Adrenal gland (tissue), 9 donors: ENCODE measurements at regions not wholly inside any gene's neighbourhood (a gene's known extent, or its start where the extent isn't known, plus 50 kb on each side); places are given as distances from the start of the nearest gene placed in this dataset.
"Not testable (repeated sequence)": the region's sequence is repeated elsewhere in the genome, so short reads cannot be mapped to it uniquely, and the experiment has no call there.

Source experiments
- DNase-seq, 7 donors: peaks; one replicate each; pipeline ENCODE4 v3.0.0-alpha.2; 2019 to 2020
- H3K27ac ChIP-seq, 5 donors: fragments of 200-600 bp; sonication (generic) in 4 of 5; 1 replicate in 3 of 5; 2 replicates in 2 of 5; pipeline versions ENCODE4 v1.5.1 to v1.8.0; 2016 to 2020; ENCODE audit warnings: mild to moderate bottlenecking in 1 of 5
- H3K27me3 ChIP-seq: fragments of 200-600 bp; 2 replicates; pipeline ENCODE4 v1.8.0; 2021
- H3K36me3 ChIP-seq, 2 donors: fragments of 200-600 bp; replicated peaks in 1 of 2; 1 replicate in 1 of 2; 2 replicates in 1 of 2; pipeline versions ENCODE4 v1.5.1 to v1.8.0; 2018 to 2022
- H3K4me1 ChIP-seq, 2 donors: fragments of 200-600 bp; replicated peaks in 1 of 2; 1 replicate in 1 of 2; 2 replicates in 1 of 2; pipeline versions ENCODE4 v1.5.1 to v1.8.0; 2018 to 2021
- H3K4me3 ChIP-seq, 4 donors: fragments of 200-600 bp; sonication (generic) in 3 of 4; one replicate each; pipeline ENCODE4 v1.5.1; 2016 to 2018
- H3K9me3 ChIP-seq, 3 donors: fragments of 200-600 bp; sonication (generic) in 1 of 3; replicated peaks in 1 of 3; 1 replicate in 2 of 3; 2 replicates in 1 of 3; pipeline versions ENCODE4 v1.5.1 to v1.8.0; 2016 to 2021
- CTCF ChIP-seq, 6 experiments: fragments of 450-650 bp in 4 of 6; fragments of 200-600 bp in 2 of 6; sonication (generic) in 1 of 6; IDR thresholded peaks; 1 replicate in 5 of 6; 2 replicates in 1 of 6; pipeline versions ENCODE4 v1.5.1 to v1.8.0; 2016 to 2021; ENCODE audit warnings: antibody characterized with exemption in 6 of 6, mild to moderate bottlenecking in 2 of 6, moderate library complexity in 1 of 6
- POLR2A ChIP-seq, 2 donors: fragments of 450-650 bp; IDR thresholded peaks; one replicate each; pipeline ENCODE4 v1.6.1; 2017; ENCODE audit warnings: antibody characterized with exemption in 2 of 2, mild to moderate bottlenecking in 2 of 2, moderate library complexity in 1 of 2
- WGBS, 4 donors: extraction: QIAGEN DNeasy Blood & Tissue Kit in 2 of 4; methylation state at CpG; one replicate each; pipeline versions ENCODE4 v1.1.5 to v1.1.7; 2013 to 2017; 5-methylcytosine and 5-hydroxymethylcytosine counted together
- intact Hi-C, 2 donors: fragments of 100-400 bp; cut with DNase I; formaldehyde crosslinking; loops; one replicate each; pipeline versions ENCODE4 v1.14.1 to v1.15.0; 2022 to 2023
- donor health status: healthy with polysubstance abuse.
- donor health status: Bipolar disorder and iron deficiency.
- donor health status: DM: yes; HTN: yes; CAD: no.
- donor health status: DM: no; HTN: no; CAD: no.
- donor health status: DM: no; HTN: no; CAD: no.

- H3K4me1 ChIP-seq = no peaks in the 10 kb centered on the region
- no peaks in the 10 kb centered on the region for H3K27me3 ChIP-seq
- H3K4me3 ChIP-seq = no peak overlapping the region
- TF ChIP-seq CTCF (IDR thresholded peaks at IDR 0.05) = no peak
- TF ChIP-seq POLR2A (IDR thresholded peaks at IDR 0.05) = no peak
- no peak for DNase-seq
- 65 to 77% (median 69%) methylated on average over 2 of the region's 2 CpGs for WGBS, 4 donors
- H3K27ac ChIP-seq = no peak overlapping the region
- H3K9me3 ChIP-seq = no peaks in the 10 kb centered on the region
- no peaks in the 10 kb centered on the region for H3K36me3 ChIP-seq
- intact Hi-C loops = no loop called here
Measured at GRCh38 chr11:37841016-37841415, 1243.0 kb upstream of the RAG2 start.

GRCh38 chr11:37840345-37840744 is 1242.3 kb upstream of the RAG2 start:
- DNase-seq, H3K4me1 ChIP-seq, H3K27ac ChIP-seq, H3K9me3 ChIP-seq, intact Hi-C loops, H3K36me3 ChIP-seq, H3K4me3 ChIP-seq, H3K27me3 ChIP-seq: not testable (repeated sequence)
- 90 to 94% (median 92%) methylated on average over 2 of the region's 2 CpGs for WGBS, 4 donors

- Histone ChIP-seq H3K36me3 (no peaks in the 10 kb centered on the region), H3K27me3 (no peaks in the 10 kb centered on the region), H3K27ac (no peak overlapping the region), H3K4me1 (no peaks in the 10 kb centered on the region), H3K4me3 (no peak overlapping the region), H3K9me3 (no peaks in the 10 kb centered on the region)
- WGBS, 4 donors = 66 to 87% (median 71%) methylated on average over 4 of the region's 4 CpGs
- TF ChIP-seq POLR2A (IDR thresholded peaks at IDR 0.05) = no peak
- TF ChIP-seq CTCF (IDR thresholded peaks at IDR 0.05) = no peak
- no peak for DNase-seq
- intact Hi-C loops = no loop called here
Measured at GRCh38 chr11:37830529-37830928, 1232.5 kb upstream of the RAG2 start.

GRCh38 chr11:37817727-37818270 is 1219.8 kb upstream of the RAG2 start:
- H3K27ac ChIP-seq = no peak overlapping the region
- H3K4me3 ChIP-seq = no peak overlapping the region
- intact Hi-C loops = no loop called here
- no peaks in the 10 kb centered on the region for H3K27me3 ChIP-seq
- no peaks in the 10 kb centered on the region for H3K9me3 ChIP-seq
- H3K36me3 ChIP-seq = no peaks in the 10 kb centered on the region
- no peak for DNase-seq
- WGBS, 4 donors = 86 to 91% (median 90%) methylated on average over 11 of the region's 11 CpGs
- no peak for TF ChIP-seq POLR2A (IDR thresholded peaks at IDR 0.05)
- TF ChIP-seq CTCF (IDR thresholded peaks at IDR 0.05) = no peak
- H3K4me1 ChIP-seq = no peaks in the 10 kb centered on the region

- H3K36me3 ChIP-seq = no peaks in the 10 kb centered on the region
- DNase-seq = no peak
- intact Hi-C loops = no loop called here
- TF ChIP-seq CTCF (IDR thresholded peaks at IDR 0.05) (no peak), POLR2A (IDR thresholded peaks at IDR 0.05) (no peak)
- no peak overlapping the region for H3K27ac ChIP-seq
- no peak overlapping the region for H3K4me3 ChIP-seq
- no peaks in the 10 kb centered on the region for H3K9me3 ChIP-seq
- no peaks in the 10 kb centered on the region for H3K4me1 ChIP-seq
- no peaks in the 10 kb centered on the region for H3K27me3 ChIP-seq
- WGBS, 4 donors = 86 to 94% (median 90%) methylated on average over 7 to 16 of the region's 16 CpGs
Measured at GRCh38 chr11:37812281-37812880, 1214.3 kb upstream of the RAG2 start.
